Skin epidermis (tissue), 12 donors: ENCODE measurements at regions not wholly inside any gene's neighbourhood (a gene's known extent, or its start where the extent isn't known, plus 50 kb on each side); places are given as distances from the start of the nearest gene placed in this dataset.
"Not testable (repeated sequence)": the region's sequence is repeated elsewhere in the genome, so short reads cannot be mapped to it uniquely, and the experiment has no call there.

Experiments
- H3K27ac ChIP-seq, 21 experiments: fragments of 200-600 bp; sonication (generic) in 11 of 21; one replicate each; pipeline ENCODE4 v1.5.0; 2020; ENCODE audit warnings: mild to moderate bottlenecking in 3 of 21, inconsistent platforms in 2 of 21, moderate library complexity in 2 of 21
- H3K4me3 ChIP-seq, 7 experiments: fragments of 200-600 bp; sonication (generic) in 2 of 7; one replicate each; pipeline ENCODE4 v1.5.0; 2020; ENCODE audit warnings: inconsistent platforms in 2 of 7, mild to moderate bottlenecking in 2 of 7, moderate library complexity in 1 of 7

- H3K27ac ChIP-seq = no peak overlapping the region
- H3K4me3 ChIP-seq = peak overlapping the region in 1 of 7 experiments; percentile 1
These were observed 117.3 kb downstream of the GALR1 start for GRCh38 chr18:77366720-77367641.

GRCh38 chr18:77369644-77370043 lies 120.0 kb downstream of the GALR1 start:
- Histone ChIP-seq H3K4me3 (no peak overlapping the region), H3K27ac (no peak overlapping the region)

DNA sequence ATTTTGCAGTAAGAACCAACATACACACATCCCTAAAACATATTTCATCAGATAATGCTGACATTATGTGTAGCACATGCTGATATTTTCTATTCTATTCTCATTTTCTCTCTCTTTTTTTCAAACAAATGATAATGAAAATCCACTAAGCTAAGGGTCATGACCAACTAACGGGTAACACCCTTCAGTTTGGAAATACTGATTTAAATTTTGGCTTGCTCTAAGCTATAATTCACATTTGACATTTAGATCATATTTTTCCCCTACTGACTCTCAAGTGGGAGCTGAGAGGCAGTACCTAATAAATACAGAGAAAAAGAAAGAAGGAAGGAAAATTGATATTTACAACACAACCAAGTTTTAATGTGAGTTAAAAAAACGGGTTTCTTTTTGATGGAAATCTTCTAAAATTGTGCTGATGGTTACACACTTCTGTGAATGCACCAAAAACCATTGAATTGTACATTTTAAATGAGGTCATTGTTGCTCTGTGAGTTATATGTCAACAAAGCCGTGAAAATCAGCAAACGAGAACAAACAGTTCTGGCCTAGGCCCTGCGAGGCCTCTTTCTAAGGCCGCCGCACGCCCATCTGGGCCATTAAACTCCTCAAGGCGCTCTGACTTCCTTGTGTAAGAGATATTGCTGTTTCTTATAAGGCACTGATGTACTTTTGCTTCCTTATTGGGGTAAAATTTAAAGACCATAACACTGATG lies 124.2 kb downstream of the GALR1 start:
- Histone ChIP-seq H3K27ac (no peak overlapping the region), H3K4me3 (no peak overlapping the region)

- H3K4me3 ChIP-seq = no peak overlapping the region
- no peak overlapping the region for H3K27ac ChIP-seq
These were observed 124.8 kb downstream of the GALR1 start for GRCh38 chr18:77374446-77374805.

- Histone ChIP-seq H3K4me3 (no peak overlapping the region), H3K27ac (no peak overlapping the region)
These were observed 126.5 kb downstream of the GALR1 start for GRCh38 chr18:77376043-77376732.

DNA sequence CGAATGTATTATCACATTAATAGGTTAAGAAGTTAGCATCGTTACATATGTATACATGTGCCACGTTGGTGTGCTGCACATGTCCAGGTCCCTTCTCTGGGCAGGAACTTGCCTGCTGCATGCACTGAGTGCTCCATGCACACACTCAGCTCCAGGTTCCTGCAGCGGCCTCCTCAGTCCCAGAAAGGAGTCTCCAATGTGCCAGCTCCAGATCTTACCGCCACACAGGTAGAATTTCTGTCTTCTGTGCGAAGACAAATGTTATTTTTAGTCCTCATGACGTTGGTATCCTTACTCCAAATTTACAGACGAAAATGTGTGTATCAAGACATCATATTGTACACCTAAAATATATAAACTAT lies 127.1 kb downstream of the GALR1 start:
- Histone ChIP-seq H3K27ac (no peak overlapping the region), H3K4me3 (no peak overlapping the region)

DNA sequence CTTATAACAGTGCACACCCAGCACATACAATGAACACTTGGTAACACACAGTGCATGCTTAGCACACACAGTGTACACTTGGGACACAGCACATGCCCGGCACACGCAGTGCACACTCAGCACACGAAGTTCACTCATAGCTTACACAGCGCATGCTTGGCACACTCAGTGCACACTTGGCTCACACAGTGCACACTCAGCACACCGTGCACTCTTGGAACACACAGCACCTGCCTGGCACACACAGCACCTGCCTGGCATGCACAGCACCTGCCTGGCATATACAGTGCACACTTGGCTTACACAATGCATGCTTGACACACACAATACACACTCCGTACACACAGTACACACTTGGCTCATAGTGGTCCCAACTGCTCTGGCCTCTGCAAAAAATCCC lies 128.2 kb downstream of the GALR1 start:
- Histone ChIP-seq H3K4me3 (no peak overlapping the region), H3K27ac (no peak overlapping the region)

DNA sequence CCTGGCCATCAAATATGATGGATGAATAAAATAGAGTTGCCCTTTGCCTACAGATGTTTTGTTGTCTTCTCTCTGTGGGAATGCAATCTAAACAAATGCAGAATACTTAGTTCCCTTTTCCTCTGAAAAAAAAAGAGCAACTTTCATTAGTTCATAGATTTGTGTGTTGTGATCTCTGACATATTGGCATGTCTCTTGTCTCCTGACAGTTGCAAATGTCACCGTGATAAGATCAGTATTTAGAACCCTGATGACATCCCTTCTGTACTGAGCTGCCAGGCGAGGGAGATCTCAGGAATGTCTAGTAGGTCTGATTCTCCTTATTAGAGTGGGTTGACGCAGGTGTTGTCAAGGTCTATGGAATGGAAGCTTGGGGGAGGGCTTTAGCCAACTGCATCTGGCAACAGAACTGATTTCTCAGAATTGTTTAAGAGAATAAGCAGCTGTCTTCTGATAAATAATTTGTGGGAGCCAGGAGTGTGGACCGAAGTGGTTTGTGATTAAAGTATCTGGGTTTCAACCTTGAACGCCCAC lies 130.4 kb downstream of the GALR1 start:
- Histone ChIP-seq H3K27ac (no peak overlapping the region), H3K4me3 (no peak overlapping the region)

- no peak overlapping the region for H3K4me3 ChIP-seq
- H3K27ac ChIP-seq = no peak overlapping the region
These were observed 131.0 kb downstream of the GALR1 start for GRCh38 chr18:77380695-77381094.

GRCh38 chr18:77392321-77392720 lies 142.7 kb downstream of the GALR1 start:
- Histone ChIP-seq H3K27ac (no peak overlapping the region), H3K4me3 (no peak overlapping the region)

DNA sequence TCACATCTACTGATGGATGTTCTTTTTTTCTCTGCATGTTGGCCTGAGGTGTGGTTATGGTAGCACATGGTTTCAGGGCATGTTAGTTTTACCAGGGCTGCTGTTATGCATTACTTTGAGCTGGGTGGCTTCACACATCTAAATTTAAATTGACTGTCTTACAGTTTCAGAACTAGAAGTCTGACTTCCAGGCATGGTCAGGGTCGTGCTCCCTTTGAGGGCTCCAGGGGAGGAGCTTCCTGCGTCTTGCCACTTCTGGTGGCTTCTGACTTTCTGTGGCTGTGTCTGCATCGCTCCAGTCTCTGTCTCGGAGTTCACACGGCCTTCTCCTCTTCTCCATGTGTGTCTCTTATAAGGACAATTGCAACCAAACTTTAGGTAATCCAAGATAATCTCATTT lies 143.9 kb downstream of the GALR1 start:
- no peak overlapping the region for H3K27ac ChIP-seq
- no peak overlapping the region for H3K4me3 ChIP-seq

DNA sequence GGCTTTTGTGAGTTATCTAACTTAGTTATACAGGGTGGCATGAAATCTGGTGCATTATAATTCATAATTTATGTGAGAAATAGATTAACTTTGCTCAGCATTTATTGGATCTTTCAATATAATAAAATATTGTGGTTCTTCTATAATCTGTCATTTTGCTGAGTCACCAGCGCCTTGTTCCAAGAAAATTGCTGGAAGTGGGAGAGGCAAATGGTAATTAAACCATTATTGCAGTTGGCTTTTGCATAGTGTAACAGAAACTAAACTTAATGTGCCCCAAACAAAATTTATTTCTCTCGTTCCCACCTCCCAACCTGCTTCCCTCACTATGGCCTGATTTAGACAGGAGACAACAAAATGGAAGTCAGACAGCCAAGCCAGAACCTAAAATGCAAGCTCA lies 146.3 kb downstream of the GALR1 start:
- no peak overlapping the region for H3K27ac ChIP-seq

GRCh38 chr18:77397056-77397455 lies 147.4 kb downstream of the GALR1 start:
- Histone ChIP-seq H3K4me3 (no peak overlapping the region), H3K27ac (no peak overlapping the region)

More for the DNA sequence above, 146.3 kb downstream of the GALR1 start:
- H3K4me3 ChIP-seq = no peak overlapping the region

DNA sequence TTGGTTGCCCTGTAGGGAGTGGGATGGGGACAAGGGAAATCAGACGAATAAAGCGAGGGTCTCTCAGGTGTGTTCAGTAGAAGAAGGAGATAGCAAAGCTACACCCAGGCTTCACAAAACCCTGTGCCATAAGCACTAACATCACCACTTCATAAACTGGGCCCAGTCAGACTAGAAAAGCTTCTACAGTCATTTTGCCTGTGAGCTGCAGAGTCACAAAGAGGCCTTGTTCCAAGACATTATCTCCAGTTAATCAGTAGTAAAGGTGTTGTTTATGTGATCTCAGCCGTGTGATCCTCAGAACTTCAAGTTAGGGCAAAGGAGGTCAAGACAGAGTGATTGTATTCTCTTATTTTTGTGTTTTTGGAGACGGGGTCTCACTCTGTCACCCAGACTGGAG lies 148.0 kb downstream of the GALR1 start:
- Histone ChIP-seq H3K4me3 (no peak overlapping the region), H3K27ac (no peak overlapping the region)

DNA sequence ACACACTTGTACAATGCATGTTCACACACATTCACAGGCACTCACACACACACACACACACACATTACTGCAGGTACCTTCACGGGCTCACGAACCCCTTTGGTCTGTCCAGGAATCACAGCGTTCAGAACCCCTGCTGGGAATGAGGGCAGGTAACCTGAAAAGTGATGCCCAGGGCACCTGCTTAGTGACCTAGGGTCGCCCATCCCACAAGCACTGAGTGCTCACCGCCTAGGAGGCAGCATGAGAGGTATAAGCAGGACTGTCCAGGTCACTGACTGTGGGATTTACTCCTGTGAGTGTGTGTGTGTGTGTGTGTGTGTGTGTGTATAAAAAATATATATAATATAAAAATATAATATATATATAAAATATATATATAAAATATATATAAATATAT lies 150.9 kb downstream of the GALR1 start:
- no peak overlapping the region for H3K4me3 ChIP-seq
- H3K27ac ChIP-seq = no peak overlapping the region

- H3K27ac ChIP-seq = no peak overlapping the region
- no peak overlapping the region for H3K4me3 ChIP-seq
These were observed 151.5 kb downstream of the GALR1 start for GRCh38 chr18:77401173-77401572.

GRCh38 chr18:77403969-77404535 lies 154.4 kb downstream of the GALR1 start:
- H3K4me3 ChIP-seq = no peak overlapping the region
- H3K27ac ChIP-seq = no peak overlapping the region

DNA sequence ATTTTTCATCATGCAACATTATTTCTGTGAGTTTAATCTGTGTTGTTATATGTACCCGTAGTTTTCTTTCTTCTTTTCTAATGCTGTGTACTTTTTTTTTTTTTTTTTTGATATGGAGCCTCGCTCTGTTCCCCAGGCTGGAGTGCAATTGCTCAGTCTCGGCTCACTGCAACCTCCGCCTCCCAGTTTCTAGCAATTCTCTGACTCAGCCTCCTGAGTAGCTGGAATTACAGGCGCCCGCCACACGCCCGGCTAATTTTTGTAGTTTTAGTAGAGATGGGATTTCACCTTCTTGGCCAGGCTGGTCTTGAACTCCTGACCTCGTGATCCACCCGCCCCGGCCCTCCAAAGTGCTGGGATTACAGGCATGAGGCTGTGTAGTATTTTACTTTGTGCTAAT lies 155.4 kb downstream of the GALR1 start:
- Histone ChIP-seq H3K27ac (no peak overlapping the region), H3K4me3 (no peak overlapping the region)

GRCh38 chr18:77407733-77408132 lies 158.1 kb downstream of the GALR1 start:
- Histone ChIP-seq H3K27ac (no peak overlapping the region), H3K4me3 (no peak overlapping the region)

GRCh38 chr18:77421546-77421945 lies 171.9 kb downstream of the GALR1 start:
- H3K4me3 ChIP-seq = not testable (repeated sequence)

More at GRCh38 chr18:77421546-77421945, 171.9 kb downstream of the GALR1 start:
- H3K27ac ChIP-seq = not testable (repeated sequence)
